ENCODE measurements at regions not wholly inside any gene's neighbourhood (a gene's known extent, or its start where the extent isn't known, plus 50 kb on each side); places are given as distances from the start of the nearest gene placed in this dataset.

DNA sequence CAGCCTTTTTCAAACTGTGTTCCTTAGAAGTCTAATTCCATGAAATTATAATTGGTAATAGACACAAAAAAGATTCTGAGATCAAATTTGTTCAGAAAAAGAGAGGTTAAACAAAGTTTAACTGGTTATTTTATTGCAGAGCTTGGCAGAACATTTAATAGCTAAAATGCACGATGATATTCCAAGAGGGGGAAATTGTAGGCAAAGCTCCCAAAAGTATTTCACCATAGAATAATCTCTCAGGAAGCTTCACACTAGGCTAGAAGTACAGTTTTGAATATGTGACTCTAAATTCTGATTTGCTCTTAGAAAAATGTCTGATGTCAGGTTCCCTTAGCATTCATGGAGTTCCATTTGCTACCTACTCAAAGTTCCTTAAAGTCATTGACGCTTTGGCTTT is 292.4 kb upstream of the SETBP1 start:
- TF ChIP-seq ESRRG (CRISPR knock-in tag; IDR thresholded peaks at IDR 0.05), result no peak
- TF ChIP-seq ZNF70 (CRISPR knock-in tag; IDR thresholded peaks at IDR 0.05), result no peak
- TF ChIP-seq, protein P1, sequence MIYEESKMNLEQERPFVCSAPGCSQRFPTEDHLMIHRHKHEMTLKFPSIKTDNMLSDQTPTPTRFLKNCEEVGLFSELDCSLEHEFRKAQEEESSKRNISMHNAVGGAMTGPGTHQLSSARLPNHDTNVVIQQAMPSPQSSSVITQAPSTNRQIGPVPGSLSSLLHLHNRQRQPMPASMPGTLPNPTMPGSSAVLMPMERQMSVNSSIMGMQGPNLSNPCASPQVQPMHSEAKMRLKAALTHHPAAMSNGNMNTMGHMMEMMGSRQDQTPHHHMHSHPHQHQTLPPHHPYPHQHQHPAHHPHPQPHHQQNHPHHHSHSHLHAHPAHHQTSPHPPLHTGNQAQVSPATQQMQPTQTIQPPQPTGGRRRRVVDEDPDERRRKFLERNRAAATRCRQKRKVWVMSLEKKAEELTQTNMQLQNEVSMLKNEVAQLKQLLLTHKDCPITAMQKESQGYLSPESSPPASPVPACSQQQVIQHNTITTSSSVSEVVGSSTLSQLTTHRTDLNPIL (CRISPR knock-in tag; IDR thresholded peaks at IDR 0.05; ENCODE audit: low read depth), result no peak
- TF ChIP-seq ARNTL (CRISPR knock-in tag; IDR thresholded peaks at IDR 0.05; ENCODE audit: borderline replicate concordance, low read depth), result no peak

Measured in SK-N-SH treated with all-trans-retinoic acid at 6 μM for 48 hours (cell line).